HG02610 (cell line): ENCODE measurements at regions not wholly inside any gene's neighbourhood (a gene's known extent, or its start where the extent isn't known, plus 50 kb on each side); places are given as distances from the start of the nearest gene placed in this dataset.
"Not testable (repeated sequence)": the region's sequence is repeated elsewhere in the genome, so short reads cannot be mapped to it uniquely, and the experiment has no call there.

ENCODE experiments used
- ATAC-seq: cut with Tn5 transposase; IDR thresholded peaks from one replicate; pipeline ENCODE4 v1.9.1; 2021; ENCODE audit warnings: mild to moderate bottlenecking, moderate library complexity; ENCODE audit not compliant: unreplicated experiment

DNA sequence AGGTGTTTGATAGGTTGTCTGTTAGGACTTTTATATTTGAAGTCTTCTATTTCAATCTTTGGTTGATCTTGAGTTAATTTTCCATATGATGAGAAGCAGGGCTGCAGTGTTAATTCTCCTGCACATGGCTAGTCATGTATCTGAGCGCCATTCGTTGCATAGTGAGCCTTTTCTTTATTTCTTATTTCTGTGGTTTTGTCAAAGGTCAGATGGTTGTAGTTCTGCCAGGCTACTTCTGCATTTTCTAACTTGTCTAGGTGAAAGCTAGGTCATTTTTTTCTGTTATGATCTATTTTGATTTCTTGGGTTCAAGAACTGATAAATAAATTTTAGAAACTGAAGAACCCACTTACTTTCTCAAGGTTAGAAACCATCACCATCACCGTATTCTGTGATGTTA lies 56.7 kb downstream of the CCDC74A start:
- no peak for ATAC-seq

DNA sequence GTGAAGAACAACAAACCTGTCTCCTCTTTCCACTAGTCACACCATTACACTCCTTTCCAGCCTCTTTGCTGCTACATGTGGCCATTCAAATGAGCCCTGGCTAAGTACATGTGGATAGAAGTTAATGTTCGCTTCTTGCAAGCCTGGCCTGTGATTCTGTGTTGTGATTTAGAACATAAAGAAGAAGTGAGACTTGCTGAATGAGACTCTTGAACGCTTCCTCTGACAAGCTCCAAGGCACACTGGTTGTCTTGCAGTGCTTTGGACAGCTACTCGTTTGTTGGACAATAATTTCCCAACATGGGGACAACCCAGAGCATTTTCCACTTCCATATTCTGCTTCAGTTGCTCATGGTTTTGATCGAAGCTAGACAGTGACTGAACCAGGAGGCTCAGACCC lies 57.3 kb downstream of the CCDC74A start:
- ATAC-seq, result peak; percentile 36

DNA sequence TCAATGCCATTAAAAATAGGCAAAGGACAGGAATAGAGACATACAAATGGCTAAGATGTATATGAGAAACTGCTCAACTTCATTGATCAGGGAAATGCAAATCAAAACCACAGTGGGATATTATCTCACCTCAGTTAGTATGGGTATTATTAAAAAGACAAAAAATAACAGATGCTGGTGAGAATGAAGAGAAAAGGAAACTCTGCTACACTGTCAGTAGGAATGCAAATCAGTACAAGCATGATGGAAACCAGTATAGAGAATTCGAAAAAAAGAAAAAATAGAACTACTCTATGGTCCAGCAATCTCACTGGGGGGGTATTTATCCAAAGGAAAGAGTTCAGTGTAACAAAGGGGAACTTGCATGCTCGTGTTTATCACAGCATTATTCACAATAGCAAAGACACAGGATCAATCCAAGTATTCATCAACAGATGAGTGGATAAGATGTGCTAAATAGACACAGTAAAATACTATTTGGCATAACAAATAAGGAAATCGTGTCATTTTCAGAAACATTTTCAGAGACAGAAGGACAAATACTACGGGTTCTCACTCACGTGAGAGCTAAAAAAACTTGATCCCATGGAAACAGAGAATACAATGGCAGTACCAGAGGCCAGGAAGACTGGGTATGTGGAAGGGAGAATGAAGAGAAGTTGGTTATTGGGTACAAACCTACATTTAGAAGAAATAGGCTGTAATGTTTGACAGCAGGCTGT lies 60.6 kb downstream of the CCDC74A start:
- ATAC-seq, result peak; percentile 80

DNA sequence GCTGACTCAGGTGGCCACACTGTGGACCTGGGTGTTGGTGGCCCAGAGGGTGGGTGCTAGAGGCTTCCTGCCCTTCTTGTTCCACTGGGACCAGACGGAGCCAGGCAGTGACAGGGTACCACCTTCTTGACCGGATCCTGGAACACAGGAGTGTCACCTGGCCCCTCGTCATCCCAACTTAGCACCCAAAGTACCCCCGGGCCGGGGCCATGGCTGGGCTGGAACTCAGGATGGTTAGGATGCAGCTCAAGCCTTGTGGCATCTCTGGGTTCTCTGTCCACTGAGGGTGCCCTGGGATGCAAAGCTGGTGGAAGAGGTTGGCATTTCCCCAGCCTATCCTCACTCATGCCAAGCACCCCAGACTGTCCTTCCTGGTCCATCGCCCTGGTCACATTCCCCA lies 61.4 kb downstream of the CCDC74A start:
- ATAC-seq, result not testable (repeated sequence)

DNA sequence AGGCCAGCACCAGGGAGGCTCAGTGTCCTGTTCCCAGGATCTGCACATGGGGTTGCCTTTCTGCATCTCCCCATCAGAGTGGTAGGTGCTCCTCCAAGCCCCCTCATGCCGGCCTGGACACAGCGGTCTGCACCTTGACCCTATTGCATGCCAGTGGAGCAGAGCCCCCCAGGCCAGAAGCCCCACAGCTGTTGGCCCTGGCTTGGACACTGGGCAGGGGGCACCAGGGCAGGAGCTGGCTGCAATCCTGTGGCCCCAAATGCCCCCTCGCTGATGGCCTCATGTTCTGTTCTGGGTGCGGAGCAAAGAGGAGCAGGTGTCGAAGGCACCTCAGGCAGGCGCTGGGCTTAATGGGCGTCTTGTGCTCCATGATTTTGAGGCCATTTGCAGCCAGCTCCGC lies 62.7 kb downstream of the CCDC74A start:
- no peak for ATAC-seq

DNA sequence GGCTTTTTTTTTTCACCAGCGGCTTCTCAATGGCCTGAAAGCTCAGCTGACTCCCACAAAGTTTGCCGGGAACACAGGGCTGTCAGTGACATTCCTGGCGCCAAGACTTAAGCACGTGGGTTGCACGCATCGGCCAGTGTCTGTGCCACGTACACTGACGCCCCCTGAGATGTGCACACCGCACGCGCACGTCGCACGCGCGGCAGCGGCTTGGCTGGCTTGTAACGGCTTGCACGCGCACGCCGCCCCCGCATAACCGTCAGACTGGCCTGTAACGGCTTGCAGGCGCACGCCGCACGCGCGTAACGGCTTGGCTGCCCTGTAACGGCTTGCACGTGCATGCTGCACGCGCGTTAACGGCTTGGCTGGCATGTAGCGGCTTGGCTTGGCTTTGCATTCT lies 63.2 kb downstream of the CCDC74A start:
- no peak for ATAC-seq

DNA sequence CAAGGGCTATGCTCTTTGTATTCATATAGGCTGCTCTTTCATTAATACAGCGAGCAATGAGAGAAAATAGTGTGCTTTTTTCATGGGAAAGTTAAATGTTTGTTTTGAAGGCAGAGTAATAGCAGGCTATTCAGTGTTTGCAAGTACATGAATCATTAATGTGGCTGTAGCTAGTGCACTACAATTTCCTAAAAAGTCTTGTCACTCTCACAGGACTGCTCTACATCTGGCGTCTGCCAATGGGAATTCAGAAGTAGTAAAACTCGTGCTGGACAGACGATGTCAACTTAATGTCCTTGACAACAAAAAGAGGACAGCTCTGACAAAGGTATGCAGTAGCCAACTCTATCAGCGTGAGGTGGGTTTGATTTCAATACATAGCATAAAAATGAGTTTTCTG lies 68.9 kb downstream of the CCDC74A start:
- not testable (repeated sequence) for ATAC-seq

DNA sequence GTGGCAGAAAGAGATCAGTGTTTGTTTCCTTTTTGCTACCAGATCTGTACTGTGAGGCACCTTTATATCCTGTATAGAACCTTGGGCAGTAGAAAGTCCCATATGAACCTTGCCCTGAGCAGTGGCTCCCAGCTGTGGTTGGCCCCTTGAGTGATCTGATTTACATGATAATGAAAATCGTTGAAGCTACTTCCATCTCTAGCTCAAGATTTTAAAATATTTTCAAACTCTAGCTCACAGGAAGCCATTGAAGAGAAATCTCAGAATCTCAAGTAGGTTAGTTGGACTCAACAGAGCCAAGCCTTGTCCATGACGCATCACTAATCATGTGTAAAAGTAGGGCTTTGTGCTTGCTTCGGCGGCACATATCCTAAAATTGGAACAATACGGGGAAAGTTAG lies 74.8 kb downstream of the CCDC74A start:
- ATAC-seq, result not testable (repeated sequence)

DNA sequence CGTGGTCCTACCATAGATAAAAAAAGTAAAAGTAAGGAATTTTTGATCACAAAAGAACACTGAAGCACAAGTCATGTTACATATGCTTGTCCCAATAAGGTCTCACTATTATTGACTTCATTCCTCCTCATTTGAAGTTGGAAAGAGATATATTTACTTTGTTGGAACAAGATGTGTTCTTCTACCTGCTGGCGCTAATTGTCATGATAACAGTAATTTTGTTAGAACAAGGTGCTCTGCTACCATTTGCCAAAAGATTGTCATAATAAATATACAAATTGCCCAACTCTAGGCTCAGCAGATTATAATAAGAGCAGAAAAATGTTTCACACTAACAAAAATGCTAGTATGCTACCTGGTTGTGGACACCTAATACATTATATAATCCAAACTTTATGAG lies 77.0 kb downstream of the CCDC74A start:
- not testable (repeated sequence) for ATAC-seq

DNA sequence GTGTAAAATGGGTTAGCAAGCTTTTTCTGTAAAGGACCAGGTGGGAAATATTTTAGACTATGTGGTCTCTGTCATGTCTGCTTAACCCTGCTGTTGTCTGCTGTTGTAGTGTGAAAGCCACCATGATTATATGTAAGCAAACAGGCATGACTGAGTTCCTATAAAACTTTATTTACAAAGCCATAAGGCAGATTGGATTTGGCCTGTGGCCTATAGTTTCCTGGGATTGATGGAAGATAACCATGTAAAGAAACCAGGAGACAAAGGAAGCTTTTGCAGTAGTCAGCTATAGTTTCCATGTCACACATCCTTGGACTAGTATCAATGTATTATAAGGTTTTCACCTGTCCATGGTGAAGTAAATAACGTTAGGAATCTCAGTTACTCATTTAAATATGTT lies 78.7 kb downstream of the CCDC74A start:
- ATAC-seq, result not testable (repeated sequence)

DNA sequence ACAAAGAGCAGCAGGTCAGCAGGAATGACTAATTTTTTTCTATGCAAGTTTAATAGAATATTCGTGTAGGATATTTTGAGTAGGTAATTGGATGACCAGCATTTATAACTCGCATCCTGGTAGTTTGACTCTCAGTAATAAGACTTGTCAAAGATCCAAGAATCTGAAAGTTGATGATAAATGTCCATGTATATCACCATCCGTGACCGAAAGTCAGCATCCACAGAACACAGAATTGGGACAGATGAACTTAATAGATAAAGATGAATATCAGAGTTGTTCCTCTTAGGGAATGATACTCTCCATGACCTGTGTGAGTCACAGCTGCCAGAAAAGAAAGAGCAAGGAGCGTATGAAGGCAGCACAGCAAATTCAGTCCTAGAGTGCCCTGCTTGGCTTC lies 79.4 kb downstream of the CCDC74A start:
- ATAC-seq, result not testable (repeated sequence)

DNA sequence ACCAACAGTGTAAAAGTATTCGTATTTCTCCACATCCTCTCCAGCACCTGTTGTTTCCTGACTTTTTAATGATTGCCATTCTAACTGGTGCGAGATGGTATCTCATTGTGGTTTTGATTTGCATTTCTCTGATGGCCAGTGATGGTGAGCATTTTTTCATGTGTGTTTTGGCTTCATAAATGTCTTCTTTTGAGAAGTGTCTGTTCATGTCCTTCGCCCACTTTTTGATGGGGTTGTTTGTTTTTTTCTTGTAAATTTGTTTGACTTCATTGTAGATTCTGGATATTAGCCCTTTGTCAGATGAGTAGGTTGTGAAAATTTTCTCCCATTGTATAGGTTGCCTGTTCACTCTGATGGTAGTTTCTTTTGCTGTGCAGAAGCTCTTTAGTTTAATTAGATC lies 86.9 kb downstream of the CCDC74A start:
- not testable (repeated sequence) for ATAC-seq

DNA sequence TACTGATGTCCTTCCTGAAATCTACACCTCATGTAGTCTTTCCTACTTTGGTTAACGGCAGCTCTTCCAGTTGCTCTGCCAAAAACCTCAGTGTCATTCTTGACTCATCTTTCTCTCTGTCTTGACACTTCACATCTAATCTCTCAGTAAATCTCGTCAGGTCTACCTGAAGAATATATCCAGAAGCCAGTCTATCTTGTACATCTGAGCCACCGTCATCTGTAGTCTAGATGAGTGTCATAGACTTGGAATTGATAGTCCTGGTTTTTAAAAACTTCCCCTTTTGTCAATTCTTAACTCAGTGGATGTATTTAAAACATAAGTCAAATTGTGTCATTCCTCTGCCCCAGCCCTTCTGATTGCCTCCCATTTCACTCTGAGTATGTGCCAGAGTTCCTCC lies 90.6 kb downstream of the CCDC74A start:
- not testable (repeated sequence) for ATAC-seq

DNA sequence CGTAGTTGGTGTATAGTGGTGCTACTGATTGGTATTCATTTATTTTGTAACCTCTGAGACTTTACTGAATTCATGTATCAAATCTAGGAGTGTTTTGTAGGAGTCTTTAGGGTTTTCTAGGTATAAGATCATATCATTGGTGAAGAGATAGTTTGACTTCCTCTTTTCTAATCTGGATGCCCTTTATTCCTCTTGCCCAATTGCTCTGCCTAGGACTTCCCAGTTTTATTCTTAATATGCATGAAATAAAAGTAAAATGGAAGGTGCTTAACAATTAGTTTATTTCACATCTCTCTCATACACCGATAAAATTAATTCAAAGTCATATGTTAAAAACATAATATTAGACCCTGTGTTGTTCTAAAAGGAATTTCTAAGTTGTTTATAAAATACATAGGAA lies 95.2 kb downstream of the CCDC74A start:
- not testable (repeated sequence) for ATAC-seq

DNA sequence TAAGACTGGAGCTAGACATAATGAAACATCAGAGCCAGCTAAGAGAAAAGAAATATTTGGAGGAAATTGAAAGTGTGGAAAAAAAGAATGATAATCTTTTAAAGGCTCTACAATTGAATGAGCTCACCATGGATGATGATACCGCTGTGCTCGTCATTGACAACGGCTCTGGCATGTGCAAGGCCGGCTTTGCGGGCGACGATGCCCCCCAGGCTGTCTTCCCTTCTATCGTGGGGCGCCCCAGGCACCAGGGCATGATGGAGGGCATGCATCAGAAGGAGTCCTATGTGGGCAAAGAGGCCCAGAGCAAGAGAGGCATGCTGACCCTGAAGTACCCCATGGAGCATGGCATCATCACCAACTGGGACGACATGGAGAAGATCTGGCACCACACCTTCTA lies 98.3 kb downstream of the CCDC74A start:
- not testable (repeated sequence) for ATAC-seq

DNA sequence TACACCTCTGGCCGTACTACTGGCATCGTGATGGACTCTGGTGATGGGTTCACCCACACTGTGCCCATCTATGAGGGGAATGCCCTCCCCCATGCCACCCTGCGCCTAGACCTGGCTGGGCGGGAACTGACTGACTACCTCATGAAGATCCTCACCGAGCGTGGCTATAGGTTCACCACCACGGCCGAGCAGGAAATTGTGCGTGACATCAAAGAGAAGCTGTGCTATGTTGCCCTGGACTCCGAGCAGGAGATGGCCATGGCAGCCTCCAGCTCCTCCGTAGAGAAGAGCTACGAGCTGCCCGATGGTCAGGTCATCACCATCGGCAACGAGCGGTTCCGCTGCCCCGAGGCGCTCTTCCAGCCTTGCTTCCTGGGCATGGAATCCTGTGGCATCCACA lies 98.9 kb downstream of the CCDC74A start:
- not testable (repeated sequence) for ATAC-seq

DNA sequence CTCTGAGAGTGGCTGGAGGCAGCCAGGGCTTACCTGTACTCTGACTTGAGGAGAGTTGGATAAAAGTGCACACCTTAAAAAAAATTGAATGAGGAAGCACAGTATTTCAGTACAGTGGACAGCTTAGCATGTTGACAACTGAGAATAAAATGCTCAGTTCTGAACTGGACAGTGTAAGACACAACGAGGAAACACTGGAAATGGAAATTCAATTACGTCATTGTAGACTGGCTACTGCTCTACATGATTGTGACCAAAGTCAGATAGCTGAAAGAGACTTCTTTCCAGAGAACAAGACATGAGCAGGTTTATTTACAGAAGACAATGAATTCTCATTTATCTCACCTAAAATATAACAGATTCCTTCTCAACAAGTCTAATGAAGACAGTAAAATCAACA lies 100.1 kb downstream of the CCDC74A start:
- not testable (repeated sequence) for ATAC-seq

DNA sequence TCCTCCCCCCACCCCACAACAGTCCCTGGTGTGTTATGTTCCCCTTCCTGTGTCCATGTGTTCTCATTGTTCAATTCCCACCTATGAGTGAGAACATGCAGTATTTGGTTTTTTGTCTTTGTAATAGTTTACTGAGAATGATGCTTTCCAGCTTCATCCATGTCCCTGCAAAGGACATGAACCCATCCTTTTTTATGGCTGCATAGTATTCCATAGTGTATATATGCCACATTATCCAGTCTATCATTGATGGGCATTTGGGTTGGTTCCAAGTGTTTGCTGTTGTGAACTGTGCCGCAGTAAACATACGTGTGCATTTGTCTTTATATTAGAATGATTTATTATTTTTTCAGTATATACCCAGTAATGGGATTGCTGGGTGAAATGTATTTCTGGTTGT lies 104.0 kb downstream of the CCDC74A start:
- not testable (repeated sequence) for ATAC-seq

DNA sequence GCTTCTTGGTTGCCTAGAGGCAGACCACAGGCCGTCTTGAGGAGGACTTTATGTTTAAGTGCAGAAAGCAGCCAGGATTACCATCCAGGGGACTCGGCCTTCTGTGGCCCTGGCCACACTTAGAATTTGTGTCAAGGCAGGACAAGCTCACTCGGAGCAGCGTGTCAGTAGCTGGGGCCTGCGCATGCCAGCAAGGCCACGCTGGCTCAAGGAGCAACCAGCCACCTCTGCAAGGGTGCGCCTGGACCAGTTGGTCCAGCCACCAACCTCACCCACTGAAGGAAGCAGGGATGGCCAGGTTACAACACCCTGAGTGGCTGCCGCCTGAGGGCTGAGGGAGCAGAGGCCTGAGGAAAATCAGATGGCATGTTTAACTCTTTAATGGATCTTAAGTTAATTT lies 105.7 kb downstream of the CCDC74A start:
- ATAC-seq, result not testable (repeated sequence)

DNA sequence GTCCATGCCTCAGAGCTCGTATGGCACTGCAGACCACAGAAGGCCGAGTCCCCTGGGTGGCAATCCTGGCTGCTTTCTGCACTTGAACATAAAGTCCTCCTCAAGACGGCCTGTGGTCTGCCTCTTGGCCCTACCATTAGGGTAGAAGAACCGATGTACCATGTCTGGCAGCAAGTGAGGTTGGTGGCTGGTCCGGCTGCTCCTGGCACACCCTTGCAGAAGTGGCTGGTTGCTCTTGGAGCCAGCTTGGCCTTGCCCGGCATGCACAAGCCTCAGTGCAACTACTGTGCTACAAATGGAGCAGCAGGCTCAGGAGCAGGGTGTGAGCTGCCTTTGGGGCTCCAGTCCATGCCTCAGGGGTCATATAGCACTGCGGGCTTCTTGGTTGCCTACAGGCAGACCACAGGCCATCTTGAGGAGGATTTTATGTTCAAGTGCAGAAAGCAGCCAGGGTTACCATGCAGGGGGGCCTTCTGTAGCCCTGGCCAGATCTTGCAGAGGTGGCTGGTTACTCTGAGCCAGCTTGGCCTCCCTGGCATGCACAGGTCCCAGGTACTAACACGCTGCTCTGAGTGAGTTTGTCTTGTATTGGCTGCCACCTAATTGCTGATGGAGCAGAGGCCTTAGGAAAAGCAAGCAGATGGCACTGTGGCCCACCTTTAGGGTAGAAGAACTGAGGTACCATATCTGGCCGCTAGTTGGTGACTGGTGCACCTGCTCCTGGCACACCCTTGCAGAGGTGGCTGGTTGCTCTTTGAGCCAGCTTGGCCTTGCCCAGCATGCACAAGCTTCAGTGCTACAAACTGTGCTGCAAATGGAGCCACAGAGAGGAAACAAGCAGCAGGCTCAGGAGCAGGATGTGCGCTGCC lies 106.4 kb downstream of the CCDC74A start:
- not testable (repeated sequence) for ATAC-seq

DNA sequence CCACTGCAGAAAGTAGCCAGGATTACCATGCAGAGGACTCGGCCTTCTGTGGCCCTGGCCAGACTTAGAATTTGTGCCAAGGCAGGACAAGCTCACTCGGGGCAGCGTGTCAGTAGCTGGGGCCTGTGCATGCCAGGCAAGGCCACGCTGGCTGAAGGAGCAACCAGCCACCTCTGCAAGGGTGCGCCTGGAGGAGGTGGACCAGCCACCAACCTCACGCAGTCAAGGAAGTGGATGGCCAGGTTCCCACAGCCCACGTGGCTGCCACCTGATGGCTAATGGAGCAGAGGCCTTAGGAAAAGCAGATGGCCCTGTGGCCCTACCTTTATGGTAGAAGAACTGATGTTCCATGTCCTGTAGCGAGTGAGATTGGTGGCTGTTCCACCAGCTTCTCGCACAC lies 107.9 kb downstream of the CCDC74A start:
- no peak for ATAC-seq

DNA sequence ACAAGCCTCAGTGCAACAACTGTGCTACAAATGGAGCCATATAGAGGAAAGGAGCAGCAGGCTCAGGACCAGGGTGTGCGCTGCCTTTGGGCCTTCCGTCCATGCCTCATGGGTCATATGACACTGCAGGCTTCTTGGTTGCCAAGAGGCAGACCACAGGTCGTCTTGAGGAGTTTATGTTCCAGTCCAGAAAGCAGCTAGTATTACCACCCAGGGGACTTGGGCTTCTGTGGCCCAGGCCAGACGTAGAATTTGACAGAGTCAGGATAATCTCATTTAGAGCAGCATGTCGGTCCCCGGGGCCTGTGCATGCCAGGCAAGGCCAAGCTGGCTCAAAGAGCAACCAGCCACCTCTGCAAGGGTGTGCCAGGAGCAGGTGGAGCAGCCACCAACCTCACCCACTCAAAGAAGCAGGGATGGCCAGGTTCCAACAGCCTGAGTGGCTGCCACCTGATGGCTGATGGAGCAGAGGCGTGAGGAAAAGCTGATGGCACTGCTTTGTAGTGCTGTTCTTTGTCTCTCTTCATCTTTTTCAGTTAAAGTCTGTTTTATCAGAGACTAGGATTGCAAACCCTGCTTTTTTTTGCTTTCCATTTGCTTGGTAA lies 109.1 kb downstream of the CCDC74A start:
- not testable (repeated sequence) for ATAC-seq
